Transverse colon (tissue), 4 donors: ENCODE measurements at regions not wholly inside any gene's neighbourhood (a gene's known extent, or its start where the extent isn't known, plus 50 kb on each side); places are given as distances from the start of the nearest gene placed in this dataset.

Source experiments
- CTCF ChIP-seq, 5 experiments: fragments of 200-600 bp in 3 of 5; fragments of 450-650 bp in 2 of 5; sonication (generic) in 3 of 5; IDR thresholded peaks; 1 replicate in 2 of 5; 2 replicates in 3 of 5; pipeline ENCODE4 v1.5.1; 2016 to 2017; ENCODE audit warnings: antibody characterized with exemption in 5 of 5, inconsistent platforms in 3 of 5, mild to moderate bottlenecking in 2 of 5, moderate library complexity in 1 of 5
- EP300 ChIP-seq: sonication (generic); formaldehyde crosslinking; IDR thresholded peaks from one replicate; pipeline ENCODE4 v1.6.1; 2017; ENCODE audit warnings: antibody characterized with exemption, low read depth
- POLR2A ChIP-seq: fragments of 450-650 bp; IDR thresholded peaks from one replicate; pipeline ENCODE4 v1.6.1; 2016; ENCODE audit warnings: antibody characterized with exemption, mild to moderate bottlenecking, moderate library complexity
- POLR2AphosphoS5 ChIP-seq, 3 donors: sonication (generic); formaldehyde crosslinking; IDR thresholded peaks; one replicate each; pipeline ENCODE4 v1.6.1; 2016; ENCODE audit warnings: antibody characterized with exemption in 3 of 3

- no peak for TF ChIP-seq CTCF (IDR thresholded peaks at IDR 0.05)
- no peak for TF ChIP-seq POLR2A
- no peak for TF ChIP-seq EP300
- no peak for TF ChIP-seq POLR2AphosphoS5 (IDR thresholded peaks at IDR 0.05)
These were observed 515.5 kb downstream of the ZNF385D start for GRCh38 chr3:21235491-21235890.
